AG09309 (cell line): ENCODE measurements at regions not wholly inside any gene's neighbourhood (a gene's known extent, or its start where the extent isn't known, plus 50 kb on each side); places are given as distances from the start of the nearest gene placed in this dataset.

Source experiments
- DNase-seq: peaks from one replicate; pipeline ENCODE4 v3.0.0-alpha.2; 2010; ENCODE audit warnings: low read depth
- H3K4me3 ChIP-seq: 2 replicates; pipeline ENCODE4 v1.5.1; 2011; ENCODE audit warnings: mild to moderate bottlenecking, low read depth, low read length, moderate library complexity; ENCODE audit not compliant: control insufficient read depth
- CTCF ChIP-seq: IDR thresholded peaks from 2 replicates; pipeline ENCODE4 v1.5.1; 2011; ENCODE audit warnings: mild to moderate bottlenecking, low read depth, low read length, inconsistent platforms; ENCODE audit not compliant: insufficient read depth, control insufficient read depth; ENCODE audit errors: missing control alignments

DNA sequence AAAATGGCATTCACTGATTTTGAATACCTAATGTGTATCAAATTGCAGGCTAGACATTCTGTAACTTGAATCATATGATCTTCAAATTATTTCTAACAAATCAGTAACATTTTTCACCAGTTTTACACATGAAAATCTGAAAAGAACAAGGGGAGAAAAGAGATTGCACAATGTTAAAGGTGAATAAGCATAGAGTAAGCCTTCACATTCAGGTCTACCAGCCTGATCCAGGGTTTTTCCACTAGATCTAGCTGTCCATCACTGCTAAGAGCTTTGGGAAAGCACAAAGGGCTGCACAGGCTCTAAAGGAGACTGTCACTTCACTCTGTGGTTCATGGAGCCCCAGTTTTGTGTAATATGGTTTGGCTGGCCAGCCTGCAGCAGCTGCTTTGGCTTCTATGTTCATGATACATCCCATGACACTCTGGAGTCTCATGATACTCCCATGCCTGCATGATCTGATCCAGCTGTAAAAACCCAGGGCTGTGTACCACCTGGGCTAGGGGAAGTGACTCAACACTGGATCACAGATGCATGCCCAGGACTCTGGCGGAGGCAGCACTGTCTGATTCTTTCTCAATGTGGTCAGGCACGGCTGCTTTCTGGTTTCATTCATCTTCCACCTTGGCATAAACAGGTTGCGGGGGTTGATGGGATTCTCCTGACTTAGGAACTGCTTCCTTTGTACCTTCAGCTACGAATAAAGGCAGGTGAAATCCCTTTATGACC, 859.7 kb downstream of the GALC start:
- no peak for TF ChIP-seq CTCF
- H3K4me3 ChIP-seq: no peak overlapping the region
- DNase-seq: no peak

GRCh38 chr14:87131879-87132278, 861.1 kb downstream of the GALC start:
- no peak for DNase-seq
- TF ChIP-seq CTCF: no peak
- no peak overlapping the region for H3K4me3 ChIP-seq

- no peak for TF ChIP-seq CTCF
- H3K4me3 ChIP-seq: no peak overlapping the region
- no peak for DNase-seq
Measured at GRCh38 chr14:87122166-87122565, 870.8 kb downstream of the GALC start.

DNA sequence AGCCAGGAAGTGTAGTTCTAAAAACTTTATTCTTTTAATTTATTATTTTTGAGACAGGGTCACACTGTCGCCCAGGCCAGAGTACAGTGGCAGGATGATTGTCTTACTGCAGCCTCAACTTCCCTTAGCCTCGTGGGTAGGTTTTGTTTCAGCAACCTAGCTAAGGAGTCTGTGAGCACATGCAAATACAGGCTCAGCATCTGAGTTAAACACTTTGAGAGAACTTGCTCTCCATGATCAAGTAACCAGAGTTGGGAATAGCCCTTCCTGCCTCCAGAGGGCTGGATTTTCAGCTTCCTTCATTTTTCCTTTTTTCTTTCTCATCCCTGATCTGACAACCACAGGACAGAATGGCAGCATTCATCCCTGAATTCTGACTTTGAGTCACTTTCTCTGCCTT, 871.3 kb downstream of the GALC start:
- H3K4me3 ChIP-seq: no peak overlapping the region
- no peak for DNase-seq
- no peak for TF ChIP-seq CTCF

DNA sequence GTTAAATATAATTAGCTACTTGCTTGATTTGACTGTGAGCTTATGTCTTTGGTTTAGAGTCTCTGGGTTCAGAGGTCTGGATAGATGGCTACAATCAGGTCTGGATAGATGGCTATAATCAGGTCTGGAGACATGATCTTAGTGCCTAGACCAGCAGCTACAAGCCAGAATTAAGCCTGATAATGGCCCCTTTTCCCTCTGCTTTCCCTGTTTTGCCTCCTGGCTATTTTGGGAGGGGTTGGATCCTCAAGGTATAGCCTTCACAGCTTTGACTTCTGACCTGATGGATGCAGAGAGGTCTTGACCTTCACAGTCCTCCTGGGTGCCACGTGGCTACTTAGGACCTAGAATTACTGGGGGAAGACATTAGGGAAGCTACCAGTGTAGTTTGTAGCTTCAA, 877.7 kb downstream of the GALC start:
- no peak overlapping the region for H3K4me3 ChIP-seq
- TF ChIP-seq CTCF: no peak
- DNase-seq: no peak

DNA sequence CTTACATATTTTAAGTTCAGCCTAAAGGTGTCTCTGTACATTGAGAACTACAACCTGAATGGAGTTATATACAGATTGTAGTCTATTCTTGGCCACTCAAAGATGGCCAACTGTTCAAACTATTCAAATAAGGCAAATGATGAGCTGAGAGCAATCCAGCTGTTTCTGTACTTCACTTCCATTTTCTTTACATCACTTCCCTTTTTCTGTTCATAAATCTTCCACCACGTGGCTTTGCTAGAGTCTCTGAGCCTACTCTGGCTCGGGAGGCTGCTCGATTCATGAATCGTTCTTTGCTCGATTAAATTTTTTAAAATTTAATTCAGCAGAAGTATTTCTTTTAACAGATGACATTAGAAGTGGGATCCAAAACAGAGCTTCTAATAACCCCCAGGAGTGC, 879.7 kb downstream of the GALC start:
- no peak for DNase-seq
- no peak overlapping the region for H3K4me3 ChIP-seq
- no peak for TF ChIP-seq CTCF
